K562 (cell line): ENCODE measurements at regions not wholly inside any gene's neighbourhood (a gene's known extent, or its start where the extent isn't known, plus 50 kb on each side); places are given as distances from the start of the nearest gene placed in this dataset.

ENCODE experiments used
- ATAC-seq: fragments of 200-7000 bp; cut with Tn5 transposase; 3 replicates; pipeline ENCODE4 v1.9.1; 2020; ENCODE audit warnings: moderate library complexity
- BruUV-seq: library from RNA; stranded (reverse); fragments of 400-500 nt; replicated peaks from 2 replicates; lab custom pipeline; 2021; lab: Mats Ljungman, UMichigan
- CTCF ChIA-PET: fragments of 300-600 bp; formaldehyde crosslinking; extraction: SDS; loops from one replicate; lab custom pipeline; 2021; ENCODE audit warnings: low intra/inter-chr PET ratio; lab: Yijun Ruan, JAX
- POLR2A ChIA-PET: fragments of 300-600, 350-650 bp; sonication (Branson Sonifier 250); formaldehyde crosslinking; extraction: SDS; loops from one replicate; lab custom pipeline; 2021; ENCODE audit warnings: antibody characterized with exemption, inconsistent platforms; lab: Yijun Ruan, JAX
- DNase-seq, 4 experiments: peaks; one replicate each; pipeline versions ENCODE4 v3.0.0 to v3.0.0-alpha.2; 2011 to 2018; ENCODE audit warnings: low spot score in 3 of 4, mixed read lengths in 3 of 4; ENCODE audit errors: extremely low read depth in 1 of 4
- FAIRE-seq: peaks from 2 replicates; lab custom pipeline; 2011; peaks lifted over from hg19 to GRCh38; lab: Jason Lieb, UNC
- H2AFZ ChIP-seq: 2 replicates; pipeline ENCODE4 v1.6.0; 2011; ENCODE audit warnings: low read depth, low read length, control low read depth, inconsistent platforms
- H3K27ac ChIP-seq: fragments of 200-600 bp; 3 replicates; pipeline ENCODE4 v1.8.0; 2011; ENCODE audit warnings: low read depth, mild to moderate bottlenecking, control low read depth, inconsistent platforms, low read length, moderate library complexity, mixed read lengths; ENCODE audit errors: extremely low read depth
- H3K27me3 ChIP-seq, 2 experiments: fragments of 300-600 bp in 1 of 2; 2 replicates in 1 of 2; 3 replicates in 1 of 2; pipeline versions ENCODE4 v1.6.0 to v1.8.0; 2011; ENCODE audit warnings: inconsistent platforms in 2 of 2, low read length in 2 of 2, mild to moderate bottlenecking in 1 of 2, mixed read lengths in 1 of 2, moderate library complexity in 1 of 2; ENCODE audit not compliant: control insufficient read depth in 2 of 2, insufficient read depth in 2 of 2
- H3K36me3 ChIP-seq: fragments of 300-600 bp; 3 replicates; pipeline ENCODE4 v1.8.0; 2011; ENCODE audit warnings: mild to moderate bottlenecking, low read length, inconsistent platforms; ENCODE audit not compliant: control insufficient read depth, insufficient read depth
- H3K4me1 ChIP-seq, 2 experiments: fragments of 200-600 bp in 1 of 2; replicated peaks in 1 of 2; 2 replicates in 1 of 2; 3 replicates in 1 of 2; pipeline versions ENCODE4 v1.5.1 to v1.8.0; 2011; ENCODE audit warnings: inconsistent platforms in 2 of 2, low read length in 2 of 2, mild to moderate bottlenecking in 1 of 2, mixed read lengths in 1 of 2, moderate library complexity in 1 of 2; ENCODE audit not compliant: control insufficient read depth in 2 of 2, insufficient read depth in 2 of 2
- H3K4me2 ChIP-seq: 2 replicates; pipeline ENCODE4 v1.6.1; 2011; ENCODE audit warnings: low read length, control low read depth, inconsistent platforms, mixed read lengths; ENCODE audit not compliant: insufficient read depth
- H3K4me3 ChIP-seq: fragments of 200-600 bp; sonication (generic), shearing (Covaris generic); 2 replicates; pipeline ENCODE4 v1.5.1; 2016; ENCODE audit warnings: control low read depth, inconsistent platforms
- H3K79me2 ChIP-seq: fragments of 200-600 bp; 3 replicates; pipeline ENCODE4 v1.8.0; 2011; ENCODE audit warnings: low read length, inconsistent platforms; ENCODE audit not compliant: control insufficient read depth, insufficient read depth
- H3K9ac ChIP-seq, 2 experiments: 2 replicates each; pipeline versions ENCODE4 v1.6.0 to v1.6.1; 2011; ENCODE audit warnings: low read depth in 2 of 2, low read length in 2 of 2, control low read depth in 1 of 2, inconsistent platforms in 1 of 2, mild to moderate bottlenecking in 1 of 2, mixed read lengths in 1 of 2; ENCODE audit not compliant: insufficient read depth in 1 of 2
- H3K9me1 ChIP-seq: one replicate; pipeline ENCODE4 v1.6.0; 2011; ENCODE audit warnings: inconsistent platforms, mild to moderate bottlenecking, low read length, moderate library complexity; ENCODE audit not compliant: control insufficient read depth, insufficient read depth
- H3K9me3 ChIP-seq: replicated peaks from 2 replicates; pipeline ENCODE4 v1.5.1; 2011; ENCODE audit warnings: low read depth, low read length, inconsistent platforms; ENCODE audit not compliant: control insufficient read depth, insufficient read depth
- H4K20me1 ChIP-seq: replicated peaks from 2 replicates; pipeline ENCODE4 v1.6.1; 2011; ENCODE audit warnings: low read length, inconsistent platforms, mixed read lengths; ENCODE audit not compliant: control insufficient read depth, insufficient read depth
- HIVEP1 ChIP-seq: fragments of 250-450 bp; sonication (Bioruptor Pico); IDR thresholded peaks from 2 replicates; pipeline ENCODE4 v1.4.0; 2020; ENCODE audit warnings: mild to moderate bottlenecking
- WGBS: fragments of 100-300 bp; shearing (Covaris generic); methylation state at CpG from one replicate; pipeline ENCODE4 v1.1.6; 2016; ENCODE audit warnings: low coverage, mixed read lengths; ENCODE audit not compliant: insufficient coverage; ENCODE audit errors: missing lambda C conversion rate; 5-methylcytosine and 5-hydroxymethylcytosine counted together
- in situ Hi-C: fragments of 300-500 bp; cut with MboI; formaldehyde crosslinking; loops from 4 replicates; pipeline ENCODE4 v1.15.0; 2018; ENCODE audit warnings: inconsistent platforms, mixed read lengths
- intact Hi-C: fragments of 100-400 bp; cut with micrococcal nuclease; formaldehyde crosslinking; loops from 2 replicates; pipeline ENCODE4 v1.14.2; 2022
- TF ChIP-seq, protein P1 (sequence below): fragments of 250-450 bp; sonication (Bioruptor Pico); IDR thresholded peaks from 2 replicates; pipeline ENCODE4 v1.4.0; 2020
- TF ChIP-seq, protein P2 (sequence below): fragments of 250-450 bp; sonication (Bioruptor Pico); IDR thresholded peaks from 2 replicates; pipeline ENCODE4 v1.8.0; 2022; ENCODE audit warnings: moderate library complexity, mild to moderate bottlenecking, inconsistent platforms

DNA sequence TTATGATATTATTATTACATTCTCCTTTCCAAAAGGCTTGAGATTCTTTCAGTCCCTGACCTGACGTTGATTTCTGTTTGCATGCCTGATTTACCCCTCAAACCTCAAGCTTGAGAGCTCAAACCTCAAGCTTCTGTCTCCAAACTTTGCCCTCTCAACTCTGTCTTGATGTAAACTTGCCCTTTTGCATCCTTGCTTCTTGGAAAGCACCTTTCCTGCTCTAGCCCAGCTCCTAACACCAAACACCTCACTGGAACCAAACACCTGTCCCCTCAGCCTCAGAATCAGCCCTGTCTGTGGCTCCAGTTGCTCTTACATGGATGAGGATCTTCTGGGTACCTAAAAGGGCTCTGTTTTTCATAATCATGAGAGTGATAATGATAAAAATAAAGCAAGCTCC is 109.2 kb downstream of the GP2 start:
- in situ Hi-C loops: no loop called here
- POLR2A ChIA-PET: interaction anchor here (0.7 kb wide), 1 partner anchor 96 kb away, joined by 3 read pairs; no protein-coding TSS in a partner anchor
- no peaks in the 10 kb centered on the region for H3K36me3 ChIP-seq

More for the DNA sequence above, 109.2 kb downstream of the GP2 start:
- no peak overlapping the region for H3K27ac ChIP-seq
- no peak for TF ChIP-seq HIVEP1 (CRISPR knock-in tag)
- TF ChIP-seq, protein P1, sequence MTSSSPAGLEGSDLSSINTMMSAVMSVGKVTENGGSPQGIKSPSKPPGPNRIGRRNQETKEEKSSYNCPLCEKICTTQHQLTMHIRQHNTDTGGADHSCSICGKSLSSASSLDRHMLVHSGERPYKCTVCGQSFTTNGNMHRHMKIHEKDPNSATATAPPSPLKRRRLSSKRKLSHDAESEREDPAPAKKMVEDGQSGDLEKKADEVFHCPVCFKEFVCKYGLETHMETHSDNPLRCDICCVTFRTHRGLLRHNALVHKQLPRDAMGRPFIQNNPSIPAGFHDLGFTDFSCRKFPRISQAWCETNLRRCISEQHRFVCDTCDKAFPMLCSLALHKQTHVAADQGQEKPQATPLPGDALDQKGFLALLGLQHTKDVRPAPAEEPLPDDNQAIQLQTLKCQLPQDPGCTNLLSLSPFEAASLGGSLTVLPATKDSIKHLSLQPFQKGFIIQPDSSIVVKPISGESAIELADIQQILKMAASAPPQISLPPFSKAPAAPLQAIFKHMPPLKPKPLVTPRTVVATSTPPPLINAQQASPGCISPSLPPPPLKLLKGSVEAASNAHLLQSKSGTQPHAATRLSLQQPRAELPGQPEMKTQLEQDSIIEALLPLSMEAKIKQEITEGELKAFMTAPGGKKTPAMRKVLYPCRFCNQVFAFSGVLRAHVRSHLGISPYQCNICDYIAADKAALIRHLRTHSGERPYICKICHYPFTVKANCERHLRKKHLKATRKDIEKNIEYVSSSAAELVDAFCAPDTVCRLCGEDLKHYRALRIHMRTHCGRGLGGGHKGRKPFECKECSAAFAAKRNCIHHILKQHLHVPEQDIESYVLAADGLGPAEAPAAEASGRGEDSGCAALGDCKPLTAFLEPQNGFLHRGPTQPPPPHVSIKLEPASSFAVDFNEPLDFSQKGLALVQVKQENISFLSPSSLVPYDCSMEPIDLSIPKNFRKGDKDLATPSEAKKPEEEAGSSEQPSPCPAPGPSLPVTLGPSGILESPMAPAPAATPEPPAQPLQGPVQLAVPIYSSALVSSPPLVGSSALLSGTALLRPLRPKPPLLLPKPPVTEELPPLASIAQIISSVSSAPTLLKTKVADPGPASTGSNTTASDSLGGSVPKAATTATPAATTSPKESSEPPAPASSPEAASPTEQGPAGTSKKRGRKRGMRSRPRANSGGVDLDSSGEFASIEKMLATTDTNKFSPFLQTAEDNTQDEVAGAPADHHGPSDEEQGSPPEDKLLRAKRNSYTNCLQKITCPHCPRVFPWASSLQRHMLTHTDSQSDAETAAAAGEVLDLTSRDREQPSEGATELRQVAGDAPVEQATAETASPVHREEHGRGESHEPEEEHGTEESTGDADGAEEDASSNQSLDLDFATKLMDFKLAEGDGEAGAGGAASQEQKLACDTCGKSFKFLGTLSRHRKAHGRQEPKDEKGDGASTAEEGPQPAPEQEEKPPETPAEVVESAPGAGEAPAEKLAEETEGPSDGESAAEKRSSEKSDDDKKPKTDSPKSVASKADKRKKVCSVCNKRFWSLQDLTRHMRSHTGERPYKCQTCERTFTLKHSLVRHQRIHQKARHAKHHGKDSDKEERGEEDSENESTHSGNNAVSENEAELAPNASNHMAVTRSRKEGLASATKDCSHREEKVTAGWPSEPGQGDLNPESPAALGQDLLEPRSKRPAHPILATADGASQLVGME (CRISPR knock-in tag): no peak
- TF ChIP-seq, protein P2, sequence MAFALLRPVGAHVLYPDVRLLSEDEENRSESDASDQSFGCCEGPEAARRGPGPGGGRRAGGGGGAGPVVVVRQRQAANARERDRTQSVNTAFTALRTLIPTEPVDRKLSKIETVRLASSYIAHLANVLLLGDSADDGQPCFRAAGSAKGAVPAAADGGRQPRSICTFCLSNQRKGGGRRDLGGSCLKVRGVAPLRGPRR (CRISPR knock-in tag): no peak
- intact Hi-C loops: no loop called here
- ATAC-seq (no peak), FAIRE-seq (no peak), DNase-seq (no peak)
- 0% methylated on average over 1 of the region's 1 CpG for WGBS
- BruUV-seq: no TSS peak
- no peaks in the 10 kb centered on the region for H4K20me1 ChIP-seq
- no peak overlapping the region for H3K4me3 ChIP-seq
- CTCF ChIA-PET: no interaction called here
- no peak overlapping the region for H3K9ac ChIP-seq
- H3K27me3 ChIP-seq: peaks cover 5 to 19% of the 10 kb centered on the region in 2 experiments; a peak in 2 of 5 replicates
- H3K4me2 ChIP-seq: no peak overlapping the region
- H3K79me2 ChIP-seq: no peaks in the 10 kb centered on the region
- H3K9me1 ChIP-seq: no peaks in the 10 kb centered on the region
- no peaks in the 10 kb centered on the region for H3K9me3 ChIP-seq
- no peak overlapping the region for H2AFZ ChIP-seq
- H3K4me1 ChIP-seq: no peaks in the 10 kb centered on the region
